ENCODE measurements at regions not wholly inside any gene's neighbourhood (a gene's known extent, or its start where the extent isn't known, plus 50 kb on each side); places are given as distances from the start of the nearest gene placed in this dataset.

DNA sequence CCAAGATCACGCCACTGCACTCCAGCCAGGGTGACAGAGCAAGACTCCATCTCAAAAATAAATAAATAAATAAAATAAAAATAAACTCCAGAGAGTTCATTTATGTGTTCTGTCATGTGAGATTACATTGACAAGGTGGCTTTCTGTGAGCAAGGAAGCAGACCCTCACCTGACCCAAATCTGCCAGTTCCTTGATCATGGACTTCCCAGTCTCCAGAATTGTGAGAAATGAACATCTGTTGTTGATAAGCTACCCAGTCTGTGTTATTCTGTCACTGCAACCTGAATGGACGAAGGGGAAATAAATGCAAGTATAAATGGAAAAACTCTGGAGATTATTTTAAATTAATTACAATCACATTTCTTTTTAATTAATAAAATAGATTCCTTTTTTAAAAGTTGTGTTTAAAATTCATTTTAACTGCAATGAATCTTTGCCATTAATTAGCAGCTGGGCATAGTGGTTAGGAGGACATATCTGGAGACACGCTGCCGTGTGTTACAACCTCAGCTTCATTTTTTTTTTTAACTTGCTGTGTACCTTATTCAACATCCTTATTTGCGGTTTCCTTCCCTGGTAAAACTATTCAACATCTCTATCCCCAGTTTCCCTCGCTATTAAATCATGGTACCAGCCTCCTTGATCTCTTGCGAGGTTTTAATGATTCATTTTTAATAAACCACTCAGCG is 376.4 kb downstream of the CHSY3 start:
- TF ChIP-seq POLR2A (IDR thresholded peaks at IDR 0.05; ENCODE audit: control extremely low read depth in 1 of 2, low read depth in 2 of 2, low read length in 2 of 2), result no peak
- no peak for TF ChIP-seq NANOG (IDR thresholded peaks at IDR 0.05; ENCODE audit: insufficient read depth, low read depth, low read length, poor library complexity, severe bottlenecking)
- no peak for TF ChIP-seq SIN3A (conservative IDR thresholded peaks at IDR 0.05 in 1 of 2, IDR thresholded peaks at IDR 0.05 in 1 of 2; ENCODE audit: low read depth in 1 of 2, low read length in 2 of 2)

All from H1 (cell line).